ENCODE measurements at regions not wholly inside any gene's neighbourhood (a gene's known extent, or its start where the extent isn't known, plus 50 kb on each side); places are given as distances from the start of the nearest gene placed in this dataset.
"Not testable (repeated sequence)": the region's sequence is repeated elsewhere in the genome, so short reads cannot be mapped to it uniquely, and the experiment has no call there.

- TF ChIP-seq CTCF (IDR thresholded peaks at IDR 0.05; ENCODE audit: borderline replicate concordance, insufficient read depth, low read depth, low read length), result no peak
- H3K4me3 ChIP-seq (ENCODE audit: low read depth, low read length), result no peak overlapping the region
These were observed 417.4 kb downstream of the TMEM135 start for GRCh38 chr11:87455180-87455579.

DNA sequence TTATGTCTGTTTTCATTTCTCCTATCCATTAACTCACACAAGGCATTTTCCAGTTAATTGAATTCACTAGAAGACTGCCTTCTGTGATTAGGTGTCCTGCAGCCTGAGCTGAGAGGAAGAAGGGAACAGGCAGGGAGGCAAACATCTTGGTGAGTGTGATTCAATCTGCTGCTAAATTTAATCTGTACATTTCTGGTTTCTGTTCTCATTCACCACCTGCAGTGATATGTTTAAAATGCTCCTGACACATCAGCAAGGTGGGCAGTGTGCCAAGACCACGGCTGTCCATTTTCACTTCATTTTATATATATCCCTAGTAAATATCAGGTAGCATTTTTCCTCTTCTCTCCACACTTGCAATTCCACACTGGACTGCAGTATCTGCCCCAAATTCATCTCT lies 416.5 kb downstream of the TMEM135 start:
- no peak overlapping the region for H3K4me3 ChIP-seq (ENCODE audit: low read depth, low read length)
- TF ChIP-seq CTCF (IDR thresholded peaks at IDR 0.05; ENCODE audit: borderline replicate concordance, insufficient read depth, low read depth, low read length), result no peak

DNA sequence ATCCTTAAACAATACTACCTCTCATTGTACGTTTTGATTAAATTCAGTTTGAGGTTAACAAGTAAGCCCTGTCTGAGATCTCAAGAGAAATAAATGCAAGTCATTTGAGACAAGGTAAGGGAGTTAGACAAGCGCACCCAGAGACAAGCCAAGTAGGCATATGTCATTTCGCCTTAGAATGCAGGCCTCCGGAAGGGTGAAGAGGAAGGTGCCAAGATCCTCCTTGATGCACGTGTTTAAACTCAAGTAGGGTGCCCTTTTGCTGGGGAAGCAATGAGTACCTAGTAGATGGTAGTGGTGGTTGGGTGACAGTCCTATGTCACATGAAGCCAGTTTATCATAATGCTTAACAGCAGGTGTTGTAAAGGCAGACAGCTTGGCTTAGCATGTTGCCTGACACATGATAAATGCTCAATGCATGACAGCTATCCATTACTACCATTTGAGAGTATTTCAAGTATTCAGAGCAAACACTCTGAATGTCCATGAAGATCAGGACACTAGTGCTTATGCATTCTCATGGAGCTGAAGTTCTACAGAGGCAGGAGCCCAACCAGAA lies 415.9 kb downstream of the TMEM135 start:
- no peak for TF ChIP-seq CTCF (IDR thresholded peaks at IDR 0.05; ENCODE audit: borderline replicate concordance, insufficient read depth, low read depth, low read length)
- no peak overlapping the region for H3K4me3 ChIP-seq (ENCODE audit: low read depth, low read length)

- H3K4me3 ChIP-seq (ENCODE audit: low read depth, low read length), result not testable (repeated sequence)
These were observed 414.3 kb downstream of the TMEM135 start for GRCh38 chr11:87452025-87452424.

DNA sequence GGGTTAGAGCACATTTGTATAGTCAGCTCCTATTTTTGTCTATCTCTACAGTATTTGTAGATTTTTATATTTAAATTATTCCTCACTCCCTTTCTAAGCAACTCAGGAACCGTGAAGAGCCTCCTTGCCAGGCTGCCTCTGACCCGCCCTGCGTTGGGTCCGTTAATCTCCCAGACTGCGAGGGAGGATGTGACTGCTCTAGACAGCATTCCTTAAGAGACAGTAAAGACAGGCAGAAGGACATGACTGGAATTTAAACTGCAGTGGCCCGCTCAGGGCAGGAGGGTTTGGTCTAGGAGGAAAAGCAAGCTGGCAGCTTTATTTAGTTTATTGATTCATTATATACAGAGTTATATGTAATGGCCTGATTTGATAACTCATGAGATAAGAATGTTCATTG lies 413.7 kb downstream of the TMEM135 start:
- no peak for TF ChIP-seq CTCF (IDR thresholded peaks at IDR 0.05; ENCODE audit: borderline replicate concordance, insufficient read depth, low read depth, low read length)
- no peak overlapping the region for H3K4me3 ChIP-seq (ENCODE audit: low read depth, low read length)

DNA sequence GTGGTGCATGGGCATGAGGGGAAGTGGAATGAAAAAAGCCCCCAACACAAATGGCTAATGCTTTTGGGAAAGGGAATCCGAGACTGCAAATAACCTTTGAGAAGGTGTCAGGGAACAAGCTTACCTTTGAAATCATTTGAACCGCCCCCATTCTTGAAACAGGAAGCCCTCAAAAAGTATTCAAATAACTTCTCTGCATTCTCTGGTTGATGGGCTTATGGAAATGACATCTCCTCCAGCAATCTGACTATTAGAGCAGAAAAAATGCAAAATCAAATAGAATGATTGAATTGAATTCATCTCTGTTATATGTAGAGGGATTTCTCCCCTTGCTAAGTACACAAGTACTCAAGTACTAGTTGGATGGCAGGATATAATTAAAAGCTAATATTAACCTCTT lies 409.9 kb downstream of the TMEM135 start:
- TF ChIP-seq CTCF (IDR thresholded peaks at IDR 0.05; ENCODE audit: borderline replicate concordance, insufficient read depth, low read depth, low read length), result no peak
- H3K4me3 ChIP-seq (ENCODE audit: low read depth, low read length), result no peak overlapping the region

- no peak for TF ChIP-seq CTCF (IDR thresholded peaks at IDR 0.05; ENCODE audit: borderline replicate concordance, insufficient read depth, low read depth, low read length)
These were observed 407.3 kb downstream of the TMEM135 start for GRCh38 chr11:87444993-87445392.

GRCh38 chr11:87443707-87444106 lies 406.0 kb downstream of the TMEM135 start:
- TF ChIP-seq CTCF (IDR thresholded peaks at IDR 0.05; ENCODE audit: borderline replicate concordance, insufficient read depth, low read depth, low read length), result no peak
- H3K4me3 ChIP-seq (ENCODE audit: low read depth, low read length), result no peak overlapping the region

More at GRCh38 chr11:87444993-87445392, 407.3 kb downstream of the TMEM135 start:
- no peak overlapping the region for H3K4me3 ChIP-seq (ENCODE audit: low read depth, low read length)

Data from GM12875 (cell line).